ENCODE measurements at regions not wholly inside any gene's neighbourhood (a gene's known extent, or its start where the extent isn't known, plus 50 kb on each side); places are given as distances from the start of the nearest gene placed in this dataset.

DNA sequence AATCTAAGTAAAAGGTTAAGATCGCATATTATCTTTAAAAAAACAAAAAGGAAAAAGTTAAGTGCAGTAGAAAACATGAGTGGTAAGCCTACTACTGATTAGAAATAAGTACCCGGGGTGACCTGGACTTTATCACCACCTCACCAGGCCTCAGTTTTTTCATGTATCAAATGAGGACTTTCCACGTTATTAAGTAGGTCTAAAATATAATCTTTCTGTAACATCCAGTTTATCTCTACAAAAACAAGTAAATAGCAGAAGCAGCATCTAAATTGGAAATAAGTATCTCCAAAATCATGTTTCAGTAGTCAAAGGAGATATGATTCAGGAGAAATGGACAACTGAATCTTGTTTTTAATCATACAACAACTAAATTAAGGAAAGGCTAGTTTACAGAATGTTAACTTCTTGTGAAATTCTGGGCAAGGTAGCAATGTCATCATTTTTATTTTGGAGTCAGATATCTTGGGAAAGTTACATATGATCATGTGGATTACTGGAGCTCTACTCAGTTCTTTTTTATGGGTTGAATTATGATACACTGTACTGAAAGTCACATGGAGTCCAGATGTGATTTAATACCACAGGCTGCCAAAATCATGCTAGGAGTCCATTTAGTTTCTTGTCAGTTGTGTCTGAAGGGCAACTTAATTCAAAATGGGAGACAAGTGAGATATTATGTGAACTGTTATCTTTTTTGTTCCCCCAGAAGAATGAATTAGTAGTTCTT, 114.7 kb upstream of the PRL start:
- Histone ChIP-seq H3K9me2 (ENCODE audit: low read depth, low read length) (no peaks in the 10 kb centered on the region), H3F3A (ENCODE audit: insufficient read depth, low read length) (no peaks in the 10 kb centered on the region), H3K36me3 (ENCODE audit: insufficient read depth, low read length) (no peaks in the 10 kb centered on the region), H3K27ac (ENCODE audit: low read depth, low read length, poor library complexity, severe bottlenecking) (no peak overlapping the region), H3K79me2 (ENCODE audit: insufficient read depth, low read length) (no peaks in the 10 kb centered on the region), H2AFZ (ENCODE audit: low read length) (no peak overlapping the region), H3K4me2 (ENCODE audit: low read length) (no peak overlapping the region), H3K9me3 (ENCODE audit: low read length) (no peaks in the 10 kb centered on the region), H3K4me1 (ENCODE audit: insufficient read depth, low read length, severe bottlenecking) (no peaks in the 10 kb centered on the region), H3K27me3 (ENCODE audit: insufficient read depth, low read length) (no peaks in the 10 kb centered on the region), H4K20me1 (ENCODE audit: insufficient read depth, low read length) (no peaks in the 10 kb centered on the region), H3K4me3 (ENCODE audit: low read depth, low read length, poor library complexity, severe bottlenecking) (no peak overlapping the region), H3K9ac (ENCODE audit: low read length) (no peak overlapping the region)
- TF ChIP-seq CTCF (IDR thresholded peaks at IDR 0.05; ENCODE audit: low read length), result no peak
- TF ChIP-seq EZH2 (IDR thresholded peaks at IDR 0.05; ENCODE audit: borderline replicate concordance, low read length), result no peak

- Histone ChIP-seq H3F3A (ENCODE audit: insufficient read depth, low read length) (no peaks in the 10 kb centered on the region), H4K20me1 (ENCODE audit: insufficient read depth, low read length) (no peaks in the 10 kb centered on the region), H3K9me2 (ENCODE audit: low read depth, low read length) (no peaks in the 10 kb centered on the region), H3K36me3 (ENCODE audit: insufficient read depth, low read length) (no peaks in the 10 kb centered on the region), H3K9me3 (ENCODE audit: low read length) (0 out of 2 replicates have a peak, but pooled peaks cover 2% of the 10 kb centered on the region), H3K9ac (ENCODE audit: low read length) (no peak overlapping the region), H3K4me2 (ENCODE audit: low read length) (no peak overlapping the region), H2AFZ (ENCODE audit: low read length) (no peak overlapping the region), H3K4me3 (ENCODE audit: low read depth, low read length, poor library complexity, severe bottlenecking) (no peak overlapping the region), H3K4me1 (ENCODE audit: insufficient read depth, low read length, severe bottlenecking) (no peaks in the 10 kb centered on the region), H3K79me2 (ENCODE audit: insufficient read depth, low read length) (no peaks in the 10 kb centered on the region), H3K27ac (ENCODE audit: low read depth, low read length, poor library complexity, severe bottlenecking) (no peak overlapping the region), H3K27me3 (ENCODE audit: insufficient read depth, low read length) (no peaks in the 10 kb centered on the region)
- no peak for TF ChIP-seq CTCF (IDR thresholded peaks at IDR 0.05; ENCODE audit: low read length)
- TF ChIP-seq EZH2 (IDR thresholded peaks at IDR 0.05; ENCODE audit: borderline replicate concordance, low read length), result no peak
Observed at GRCh38 chr6:22412994-22413393, 116.2 kb upstream of the PRL start.

GRCh38 chr6:22413681-22414311, 117.0 kb upstream of the PRL start:
- Histone ChIP-seq H4K20me1 (ENCODE audit: insufficient read depth, low read length) (no peaks in the 10 kb centered on the region), H3K9me2 (ENCODE audit: low read depth, low read length) (no peaks in the 10 kb centered on the region), H3F3A (ENCODE audit: insufficient read depth, low read length) (no peaks in the 10 kb centered on the region), H3K27me3 (ENCODE audit: insufficient read depth, low read length) (no peaks in the 10 kb centered on the region), H3K27ac (ENCODE audit: low read depth, low read length, poor library complexity, severe bottlenecking) (no peak overlapping the region), H3K79me2 (ENCODE audit: insufficient read depth, low read length) (no peaks in the 10 kb centered on the region), H3K4me3 (ENCODE audit: low read depth, low read length, poor library complexity, severe bottlenecking) (no peak overlapping the region), H3K9me3 (ENCODE audit: low read length) (0 out of 2 replicates have a peak, but pooled peaks cover 2% of the 10 kb centered on the region), H3K4me1 (ENCODE audit: insufficient read depth, low read length, severe bottlenecking) (no peaks in the 10 kb centered on the region), H3K4me2 (ENCODE audit: low read length) (no peak overlapping the region), H3K36me3 (ENCODE audit: insufficient read depth, low read length) (no peaks in the 10 kb centered on the region), H2AFZ (ENCODE audit: low read length) (no peak overlapping the region), H3K9ac (ENCODE audit: low read length) (no peak overlapping the region)
- no peak for TF ChIP-seq EZH2 (IDR thresholded peaks at IDR 0.05; ENCODE audit: borderline replicate concordance, low read length)
- no peak for TF ChIP-seq CTCF (IDR thresholded peaks at IDR 0.05; ENCODE audit: low read length)
